ENCODE measurements at regions not wholly inside any gene's neighbourhood (a gene's known extent, or its start where the extent isn't known, plus 50 kb on each side); places are given as distances from the start of the nearest gene placed in this dataset.

GRCh38 chr7:93626869-93627268 lies 52.3 kb upstream of the CALCR start:
- no peak for DNase-seq (ENCODE audit: low read depth)
- no peak for TF ChIP-seq CTCF (IDR thresholded peaks at IDR 0.05; ENCODE audit: low read depth, low read length, missing control alignments)
- H3K4me3 ChIP-seq (ENCODE audit: low read depth, low read length), result no peak overlapping the region

Data from GM12864 (cell line).